ENCODE measurements at regions not wholly inside any gene's neighbourhood (a gene's known extent, or its start where the extent isn't known, plus 50 kb on each side); places are given as distances from the start of the nearest gene placed in this dataset.
A peak's percentile ranks its signal among the peaks of the same experiment; 100 is the strongest.

DNA sequence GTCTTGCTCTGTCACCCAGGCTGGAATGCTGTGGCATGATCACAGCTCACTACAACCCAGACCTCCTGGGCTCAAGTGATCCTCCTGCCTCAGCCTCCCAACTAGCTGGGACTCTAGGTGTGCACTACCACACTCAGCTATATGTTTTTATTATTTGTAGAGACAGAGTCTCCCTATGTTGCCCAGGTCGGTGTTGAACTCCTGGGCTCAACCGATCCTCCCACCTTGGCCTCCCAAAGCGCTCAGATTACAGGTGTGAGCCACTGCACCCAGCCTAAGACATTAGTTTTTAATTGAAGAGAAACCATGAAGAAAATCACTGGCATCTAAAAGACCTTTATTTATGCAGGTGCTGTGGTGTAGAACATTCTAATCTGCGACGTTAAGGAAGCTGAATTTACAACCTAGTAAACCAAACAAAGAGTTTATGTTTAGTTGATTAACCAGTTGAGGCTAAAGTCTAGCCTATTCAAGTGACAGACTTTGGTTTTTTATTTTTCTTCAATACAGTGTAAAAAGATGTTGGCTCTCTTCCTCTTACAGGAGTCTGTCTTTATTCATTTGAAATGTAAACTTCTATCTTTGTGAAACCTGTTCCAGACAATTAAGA is 52.5 kb upstream of the NBL1 start:
- peaks cover under 1% of the 10 kb centered on the region for H3K36me3 Mint-ChIP-seq (ENCODE audit: low read depth)
- peaks cover 10% of the 10 kb centered on the region for H3K4me1 Mint-ChIP-seq
- DNase-seq, result no peak
- ChIA-PET POLR2A (interaction anchor here (1.4 kb wide), 1 partner anchor 22 kb away, joined by 3 read pairs; no protein-coding TSS in a partner anchor), CTCF (interaction anchor here (0.7 to 1.9 kb wide), 6 partner anchors 9 to 201 kb away, joined by 3 to 8 read pairs (median 4); no protein-coding TSS in a partner anchor)
- H3K27me3 Mint-ChIP-seq, result peaks cover 10% of the 10 kb centered on the region
- no peak overlapping the region for H3K27ac Mint-ChIP-seq
- no peaks in the 10 kb centered on the region for H3K9me3 Mint-ChIP-seq
- no peak overlapping the region for H3K4me3 Mint-ChIP-seq

DNA sequence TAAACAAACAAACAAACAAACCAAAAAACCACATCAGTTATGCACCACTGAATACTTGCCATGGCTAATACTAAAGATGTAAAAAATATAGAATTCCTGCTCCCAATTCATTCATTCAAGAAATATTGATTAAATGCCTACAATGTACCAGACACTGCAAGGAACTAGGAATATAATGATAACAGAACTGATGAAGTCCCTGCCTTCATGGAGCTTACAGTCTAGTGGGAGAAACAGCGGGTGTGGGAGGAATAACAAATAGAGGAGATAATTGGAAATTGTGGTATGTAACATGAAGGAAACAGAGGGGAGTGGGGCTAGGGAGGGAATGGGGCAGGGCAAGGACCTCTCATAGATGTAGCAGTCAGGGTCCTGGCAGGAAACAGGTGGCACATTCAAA is 58.6 kb upstream of the NBL1 start:
- Mint-ChIP-seq H3K4me1 (peaks cover 14% of the 10 kb centered on the region), H3K27me3 (peaks cover 6% of the 10 kb centered on the region), H3K4me3 (no peak overlapping the region), H3K9me3 (no peaks in the 10 kb centered on the region), H3K36me3 (ENCODE audit: low read depth) (no peaks in the 10 kb centered on the region), H3K27ac (no peak overlapping the region)
- POLR2A ChIA-PET, result interaction anchor here (1.2 kb wide), 1 partner anchor 61 kb away, joined by 5 read pairs; no protein-coding TSS in a partner anchor
- CTCF ChIA-PET, result interaction anchor here (1.4 to 4.5 kb wide), 3 partner anchors 54 to 193 kb away, joined by 3 to 35 read pairs (median 6); no protein-coding TSS in a partner anchor
- DNase-seq, result no peak

DNA sequence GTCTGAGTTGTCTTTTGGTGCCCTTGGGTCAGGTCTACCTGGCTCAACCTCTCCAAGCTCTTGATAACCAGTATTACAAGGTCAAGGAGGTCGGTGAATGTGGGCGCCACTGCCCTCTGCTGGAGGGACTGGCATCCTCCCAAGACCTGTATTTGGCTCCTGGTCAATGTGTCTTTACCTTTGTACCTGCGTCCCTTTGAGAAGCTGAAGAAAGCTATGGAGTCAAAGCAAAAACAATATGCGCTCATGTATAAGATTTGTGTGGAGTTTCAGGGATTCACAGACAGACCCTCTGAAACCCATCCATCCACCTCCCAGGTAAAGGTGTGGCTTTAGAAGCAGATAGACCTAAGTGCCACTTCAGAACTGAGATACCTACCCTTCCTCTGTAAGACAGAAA is 61.8 kb upstream of the NBL1 start:
- ChIA-PET CTCF (interaction anchor here (0.6 to 4.5 kb wide), 40 partner anchors 8 to 589 kb away, joined by 3 to 35 read pairs (median 4); a partner anchor contains a TSS), POLR2A (interaction anchor here (0.6 to 1.6 kb wide), 6 partner anchors 14 to 191 kb away, joined by 3 to 7 read pairs (median 4); partner anchors contain the start of gene CAPZB)
- peaks cover 9% of the 10 kb centered on the region for H3K27me3 Mint-ChIP-seq
- H3K36me3 Mint-ChIP-seq (ENCODE audit: low read depth), result no peaks in the 10 kb centered on the region
- no peaks in the 10 kb centered on the region for H3K9me3 Mint-ChIP-seq
- H3K4me1 Mint-ChIP-seq, result peaks cover 14% of the 10 kb centered on the region
- DNase-seq, result peak; percentile 82
- H3K4me3 Mint-ChIP-seq, result no peak overlapping the region
- no peak overlapping the region for H3K27ac Mint-ChIP-seq

DNA sequence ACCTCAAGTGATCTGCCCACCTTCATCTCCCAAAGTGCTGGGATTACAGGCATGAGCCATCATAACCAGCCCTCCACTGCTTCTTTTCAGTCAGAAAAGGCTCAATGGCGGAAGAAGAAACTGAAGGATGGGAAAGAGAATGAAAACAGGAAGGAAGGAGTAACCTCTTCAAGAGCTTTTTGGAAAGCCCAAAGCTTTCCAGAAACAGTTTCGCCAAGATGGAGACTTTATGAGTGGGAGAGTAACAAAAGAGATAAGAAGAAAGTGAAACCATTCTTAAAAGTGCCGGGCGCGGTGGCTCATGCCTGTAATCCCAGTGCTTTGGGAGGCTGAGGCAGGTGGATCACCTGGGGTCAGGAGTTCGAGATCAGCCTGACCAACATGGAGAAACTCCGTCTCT is 62.7 kb upstream of the NBL1 start:
- H3K4me1 Mint-ChIP-seq, result peaks cover 14% of the 10 kb centered on the region
- POLR2A ChIA-PET, result interaction anchor here (1.5 to 1.6 kb wide), 3 partner anchors 90 to 190 kb away, joined by 3 to 7 read pairs (median 3); partner anchors contain the start of gene CAPZB
- H3K9me3 Mint-ChIP-seq, result no peaks in the 10 kb centered on the region
- DNase-seq, result no peak
- H3K27me3 Mint-ChIP-seq, result peaks cover 12% of the 10 kb centered on the region
- CTCF ChIA-PET, result interaction anchor here (0.6 to 4.5 kb wide), 21 partner anchors 9 to 534 kb away, joined by 3 to 35 read pairs (median 4); no protein-coding TSS in a partner anchor
- no peak overlapping the region for H3K27ac Mint-ChIP-seq
- no peak overlapping the region for H3K4me3 Mint-ChIP-seq
- H3K36me3 Mint-ChIP-seq (ENCODE audit: low read depth), result no peaks in the 10 kb centered on the region

DNA sequence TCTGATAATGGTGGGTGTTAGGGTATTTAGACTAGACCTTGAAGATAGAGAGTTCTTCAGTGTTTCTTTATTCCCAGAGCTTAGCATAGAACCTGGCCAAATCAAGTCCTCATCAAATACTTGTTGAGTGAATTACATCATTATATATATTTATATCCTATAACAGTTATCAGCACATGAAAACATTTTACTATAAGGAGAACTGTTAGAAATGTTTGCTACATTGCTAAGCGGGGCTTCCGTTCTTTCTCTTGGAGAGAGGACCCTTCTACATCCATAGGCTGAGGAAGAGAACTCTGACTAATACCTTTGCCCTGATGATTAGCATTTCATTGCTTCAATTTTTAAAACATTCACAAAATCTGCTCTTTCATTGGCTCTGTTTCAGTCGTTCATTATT is 66.5 kb upstream of the NBL1 start:
- DNase-seq, result no peak
- CTCF ChIA-PET, result no interaction called here
- Mint-ChIP-seq H3K9me3 (peaks cover 1% of the 10 kb centered on the region), H3K27me3 (peaks cover 24% of the 10 kb centered on the region), H3K36me3 (ENCODE audit: low read depth) (no peaks in the 10 kb centered on the region), H3K4me1 (peaks cover 13% of the 10 kb centered on the region), H3K27ac (no peak overlapping the region), H3K4me3 (no peak overlapping the region)
- POLR2A ChIA-PET, result no interaction called here

DNA sequence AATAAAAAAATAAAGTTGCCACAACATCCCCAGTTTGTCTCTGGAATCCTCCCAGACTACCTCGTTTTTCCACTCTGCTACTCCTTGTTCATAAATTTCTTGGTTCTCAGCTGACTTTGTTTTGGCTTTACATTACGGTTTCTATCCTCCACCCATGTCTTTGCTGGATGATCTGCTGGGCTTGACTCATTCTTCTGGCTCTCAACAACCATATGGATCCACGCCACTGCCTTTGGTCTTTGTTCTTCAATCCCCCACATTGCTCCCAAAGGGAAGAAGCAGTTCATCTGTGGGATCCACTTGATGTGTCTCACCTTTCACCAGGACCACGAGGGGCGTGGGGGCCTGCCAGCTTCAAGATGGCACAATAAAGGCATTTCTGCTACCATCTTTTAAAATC is 67.1 kb upstream of the NBL1 start:
- no peaks in the 10 kb centered on the region for H3K36me3 Mint-ChIP-seq (ENCODE audit: low read depth)
- H3K4me3 Mint-ChIP-seq, result no peak overlapping the region
- no peak overlapping the region for H3K27ac Mint-ChIP-seq
- ChIA-PET POLR2A (no interaction called here), CTCF (no interaction called here)
- peaks cover 4% of the 10 kb centered on the region for H3K9me3 Mint-ChIP-seq
- H3K27me3 Mint-ChIP-seq, result peaks cover 27% of the 10 kb centered on the region
- peaks cover 8% of the 10 kb centered on the region for H3K4me1 Mint-ChIP-seq
- no peak for DNase-seq

DNA sequence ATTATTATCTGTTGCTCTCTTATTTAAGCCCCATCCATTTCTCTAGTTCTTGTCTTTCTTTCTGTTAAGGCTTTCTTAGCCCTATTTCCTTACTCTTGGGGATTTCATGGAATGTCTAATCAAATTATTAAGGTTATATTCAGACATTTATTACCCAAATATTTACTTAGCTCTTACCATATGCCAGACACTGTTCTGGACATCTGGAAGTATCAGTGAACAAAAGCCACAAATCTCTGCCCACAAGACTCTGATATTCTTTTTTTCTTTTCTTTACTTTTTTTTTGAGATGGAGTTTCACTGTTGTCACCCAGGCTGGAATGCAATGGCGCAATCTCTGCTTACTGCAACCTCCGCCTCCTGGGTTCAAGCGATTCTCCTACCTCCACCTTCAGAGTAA is 74.3 kb upstream of the NBL1 start:
- H3K36me3 Mint-ChIP-seq (ENCODE audit: low read depth), result no peaks in the 10 kb centered on the region
- H3K27me3 Mint-ChIP-seq, result peaks cover 17% of the 10 kb centered on the region
- CTCF ChIA-PET, result no interaction called here
- DNase-seq, result no peak
- H3K27ac Mint-ChIP-seq, result no peak overlapping the region
- peaks cover 8% of the 10 kb centered on the region for H3K9me3 Mint-ChIP-seq
- H3K4me3 Mint-ChIP-seq, result no peak overlapping the region
- POLR2A ChIA-PET, result interaction anchor here (0.6 kb wide), 1 partner anchor 68 kb away, joined by 3 read pairs; no protein-coding TSS in a partner anchor
- no peaks in the 10 kb centered on the region for H3K4me1 Mint-ChIP-seq

DNA sequence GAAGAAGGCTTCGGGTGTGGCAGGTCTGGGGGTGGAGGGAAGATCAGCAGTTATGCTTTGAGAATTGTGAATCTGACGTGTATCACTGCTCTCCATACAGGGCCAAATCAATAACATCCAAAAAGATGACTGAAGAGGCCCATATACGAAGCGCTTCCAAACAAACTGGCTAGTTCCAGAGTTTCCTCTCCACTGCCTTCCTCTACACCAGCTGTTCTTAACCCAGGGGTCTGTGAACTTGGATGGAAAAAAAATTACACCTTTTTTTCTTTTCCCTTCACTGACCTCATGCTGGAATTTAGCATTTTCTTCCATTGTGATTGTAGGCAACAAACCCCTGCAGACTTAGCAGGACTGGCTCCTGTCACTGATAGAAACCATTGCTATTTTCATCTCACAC is 77.1 kb upstream of the NBL1 start:
- no peak for DNase-seq
- H3K27me3 Mint-ChIP-seq, result peaks cover 7% of the 10 kb centered on the region
- H3K4me3 Mint-ChIP-seq, result no peak overlapping the region
- ChIA-PET POLR2A (no interaction called here), CTCF (no interaction called here)
- H3K4me1 Mint-ChIP-seq, result no peaks in the 10 kb centered on the region
- H3K36me3 Mint-ChIP-seq (ENCODE audit: low read depth), result no peaks in the 10 kb centered on the region
- no peak overlapping the region for H3K27ac Mint-ChIP-seq
- H3K9me3 Mint-ChIP-seq, result peaks cover 4% of the 10 kb centered on the region

DNA sequence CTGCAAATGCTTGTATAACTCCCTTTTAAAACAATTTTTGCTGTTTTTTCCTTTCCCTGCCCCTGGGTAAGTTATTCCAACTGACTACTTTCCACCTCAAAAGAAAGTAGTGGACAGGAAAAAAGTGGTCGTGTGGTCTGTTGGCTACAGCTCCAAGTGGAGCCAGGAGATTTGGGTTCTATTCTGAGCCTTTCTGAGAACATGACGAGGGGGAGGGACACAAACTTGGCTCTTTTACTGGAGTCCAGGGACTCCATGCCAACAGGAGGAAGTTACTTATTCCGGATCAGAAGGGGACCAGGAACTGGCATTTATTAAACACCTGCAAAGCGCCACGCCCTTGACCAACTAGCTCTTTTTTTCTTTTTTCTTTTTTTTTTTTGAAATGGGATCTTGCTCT is 79.0 kb upstream of the CAPZB start:
- H3K9me3 Mint-ChIP-seq, result no peaks in the 10 kb centered on the region
- no peak for DNase-seq

DNA sequence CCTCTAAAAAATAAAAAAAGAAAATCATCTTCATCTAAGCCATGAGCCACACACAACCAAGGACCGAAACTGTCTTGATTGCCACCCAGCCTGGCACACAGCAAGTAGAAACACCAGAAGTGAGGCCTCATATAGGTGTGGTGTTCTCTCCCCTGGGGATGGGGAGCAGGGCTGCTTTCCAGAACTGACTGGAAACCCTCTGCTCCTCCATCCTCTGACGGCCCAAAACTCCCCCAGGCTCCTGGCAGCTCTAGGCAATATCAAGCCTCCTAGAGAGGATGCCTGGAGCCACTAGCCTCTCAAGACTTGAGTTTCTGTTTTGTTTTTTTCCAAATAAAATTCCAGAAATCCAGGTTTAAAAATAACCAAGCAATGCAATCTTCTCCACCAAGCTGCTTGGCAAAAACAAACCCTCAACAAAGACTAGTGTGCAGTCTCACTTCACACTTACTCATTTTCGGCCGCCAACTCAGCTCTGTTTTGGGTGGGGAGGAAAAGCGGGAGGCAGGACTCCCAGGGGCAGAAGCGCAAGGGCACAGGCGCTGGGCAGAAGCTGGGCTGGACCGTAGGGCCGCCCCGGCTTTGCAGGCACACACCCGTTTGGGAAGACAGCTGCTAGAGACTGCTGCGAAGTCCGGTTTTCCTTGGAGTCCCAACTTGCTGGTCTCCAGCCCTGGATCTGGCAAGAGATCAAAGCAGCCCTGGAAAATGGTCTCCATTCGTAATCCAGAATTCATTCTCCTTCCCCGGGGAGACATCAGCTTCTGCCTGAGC is 78.2 kb upstream of the CAPZB start:
- ChIA-PET POLR2A (no interaction called here), CTCF (no interaction called here)
- H3K4me3 Mint-ChIP-seq, result no peak overlapping the region
- H3K36me3 Mint-ChIP-seq (ENCODE audit: low read depth), result no peaks in the 10 kb centered on the region
- H3K4me1 Mint-ChIP-seq, result peaks cover 3% of the 10 kb centered on the region
- peaks cover 4% of the 10 kb centered on the region for H3K27me3 Mint-ChIP-seq
- no peak for DNase-seq
- no peak overlapping the region for H3K27ac Mint-ChIP-seq
- H3K9me3 Mint-ChIP-seq, result no peaks in the 10 kb centered on the region

More for the DNA sequence above, 79.0 kb upstream of the CAPZB start:
- CTCF ChIA-PET, result no interaction called here
- Mint-ChIP-seq H3K27me3 (peaks cover 2% of the 10 kb centered on the region), H3K4me3 (no peak overlapping the region), H3K27ac (no peak overlapping the region), H3K36me3 (ENCODE audit: low read depth) (no peaks in the 10 kb centered on the region), H3K4me1 (no peaks in the 10 kb centered on the region)
- POLR2A ChIA-PET, result no interaction called here

DNA sequence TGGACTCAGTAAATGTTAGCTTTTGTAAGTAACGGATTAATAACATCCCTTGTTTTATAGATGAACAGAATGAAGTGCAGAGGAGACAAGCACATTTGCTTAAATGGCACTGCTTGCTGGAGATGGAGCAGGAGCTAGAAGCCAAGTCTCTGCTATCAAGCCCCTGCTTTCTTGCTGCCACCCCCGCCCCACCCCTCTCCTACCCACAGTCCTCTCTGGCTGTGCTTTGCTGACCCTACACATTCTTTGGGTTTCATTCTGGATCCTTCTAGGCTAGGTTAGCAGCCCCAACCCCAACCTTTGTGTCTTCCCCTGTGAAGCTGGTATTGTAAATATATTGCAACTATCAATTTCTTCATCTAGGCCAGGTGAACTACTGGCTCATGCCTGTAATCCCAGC is 77.5 kb upstream of the CAPZB start:
- Mint-ChIP-seq H3K27ac (no peak overlapping the region), H3K36me3 (ENCODE audit: low read depth) (no peaks in the 10 kb centered on the region), H3K9me3 (no peaks in the 10 kb centered on the region), H3K4me3 (no peak overlapping the region), H3K4me1 (peaks cover 8% of the 10 kb centered on the region), H3K27me3 (peaks cover 9% of the 10 kb centered on the region)
- no peak for DNase-seq
- POLR2A ChIA-PET, result no interaction called here
- CTCF ChIA-PET, result no interaction called here

DNA sequence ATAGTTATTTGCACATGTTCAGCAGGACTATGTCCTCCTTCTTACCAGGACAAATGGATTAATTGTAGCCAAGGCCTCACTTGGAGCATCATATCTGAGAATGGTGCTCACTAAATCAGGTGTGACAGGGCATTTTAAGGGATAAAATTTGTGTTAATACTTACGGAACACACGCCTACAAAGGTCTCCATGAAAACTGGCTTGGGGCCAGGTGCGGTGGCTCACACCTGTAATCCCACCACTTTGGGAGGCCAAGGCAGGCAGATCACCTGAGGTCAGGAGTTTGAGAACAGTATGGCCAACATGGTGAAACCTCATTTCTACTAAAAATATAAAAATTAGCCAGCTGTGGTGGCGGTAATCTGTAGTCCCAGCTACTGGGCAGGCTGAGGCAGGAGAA is 75.1 kb upstream of the CAPZB start:
- POLR2A ChIA-PET, result no interaction called here
- Mint-ChIP-seq H3K36me3 (ENCODE audit: low read depth) (no peaks in the 10 kb centered on the region), H3K4me3 (no peak overlapping the region), H3K27ac (no peak overlapping the region), H3K27me3 (peaks cover 16% of the 10 kb centered on the region), H3K4me1 (peaks cover 9% of the 10 kb centered on the region), H3K9me3 (no peaks in the 10 kb centered on the region)
- no peak for DNase-seq
- CTCF ChIA-PET, result no interaction called here

DNA sequence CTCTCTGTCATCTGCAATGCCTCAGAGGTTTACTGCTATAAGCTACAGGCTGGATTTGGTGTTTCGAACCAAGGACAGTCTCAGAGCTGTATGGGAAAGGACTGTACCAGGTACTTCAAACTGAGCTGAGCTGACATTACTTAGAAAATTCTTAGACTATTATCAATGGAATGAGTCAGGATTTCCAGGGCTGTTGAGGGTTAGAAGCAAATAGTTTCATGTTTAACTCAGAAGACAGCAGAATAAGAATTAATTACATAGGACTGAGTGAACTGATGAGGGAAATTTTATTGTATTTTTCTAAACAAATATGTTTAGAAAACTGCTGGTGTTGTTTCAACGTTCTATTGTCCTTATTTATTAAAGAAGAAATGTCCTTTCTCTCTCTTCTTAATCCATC is 74.3 kb upstream of the CAPZB start:
- CTCF ChIA-PET, result interaction anchor here (0.7 kb wide), 1 partner anchor 22 kb away, joined by 4 read pairs; no protein-coding TSS in a partner anchor
- Mint-ChIP-seq H3K36me3 (ENCODE audit: low read depth) (no peaks in the 10 kb centered on the region), H3K4me3 (no peak overlapping the region), H3K9me3 (no peaks in the 10 kb centered on the region), H3K27ac (no peak overlapping the region), H3K27me3 (peaks cover 18% of the 10 kb centered on the region), H3K4me1 (peaks cover 9% of the 10 kb centered on the region)
- POLR2A ChIA-PET, result no interaction called here
- DNase-seq, result no peak

Measured in activated CD4-positive, alpha-beta memory T cell treated with anti-CD3 and anti-CD28 coated beads, Interleukin-2, amount 10 ng/mL, durations not matched to agents 7 days and 5 days (primary cell).